HL-60 (cell line): ENCODE measurements at regions not wholly inside any gene's neighbourhood (a gene's known extent, or its start where the extent isn't known, plus 50 kb on each side); places are given as distances from the start of the nearest gene placed in this dataset.

Experiments used
- CTCF ChIP-seq: IDR thresholded peaks from one replicate; pipeline ENCODE4 v1.5.1; 2011; ENCODE audit warnings: low read length, control low read depth, inconsistent platforms; ENCODE audit not compliant: insufficient read depth
- GABPA ChIP-seq: IDR thresholded peaks from 2 replicates; pipeline ENCODE4 v1.6.1; 2012; ENCODE audit warnings: low read depth
- POLR2AphosphoS5 ChIP-seq: IDR thresholded peaks from 2 replicates; pipeline ENCODE4 v1.6.1; 2012; ENCODE audit warnings: low read depth
- TF ChIP-seq, protein P1 (sequence below): IDR thresholded peaks from 2 replicates; pipeline ENCODE4 v1.6.1; 2012; ENCODE audit warnings: low read depth; ENCODE audit not compliant: insufficient replicate concordance

- TF ChIP-seq CTCF (no peak), POLR2AphosphoS5 (no peak), GABPA (no peak)
- TF ChIP-seq, protein P1, sequence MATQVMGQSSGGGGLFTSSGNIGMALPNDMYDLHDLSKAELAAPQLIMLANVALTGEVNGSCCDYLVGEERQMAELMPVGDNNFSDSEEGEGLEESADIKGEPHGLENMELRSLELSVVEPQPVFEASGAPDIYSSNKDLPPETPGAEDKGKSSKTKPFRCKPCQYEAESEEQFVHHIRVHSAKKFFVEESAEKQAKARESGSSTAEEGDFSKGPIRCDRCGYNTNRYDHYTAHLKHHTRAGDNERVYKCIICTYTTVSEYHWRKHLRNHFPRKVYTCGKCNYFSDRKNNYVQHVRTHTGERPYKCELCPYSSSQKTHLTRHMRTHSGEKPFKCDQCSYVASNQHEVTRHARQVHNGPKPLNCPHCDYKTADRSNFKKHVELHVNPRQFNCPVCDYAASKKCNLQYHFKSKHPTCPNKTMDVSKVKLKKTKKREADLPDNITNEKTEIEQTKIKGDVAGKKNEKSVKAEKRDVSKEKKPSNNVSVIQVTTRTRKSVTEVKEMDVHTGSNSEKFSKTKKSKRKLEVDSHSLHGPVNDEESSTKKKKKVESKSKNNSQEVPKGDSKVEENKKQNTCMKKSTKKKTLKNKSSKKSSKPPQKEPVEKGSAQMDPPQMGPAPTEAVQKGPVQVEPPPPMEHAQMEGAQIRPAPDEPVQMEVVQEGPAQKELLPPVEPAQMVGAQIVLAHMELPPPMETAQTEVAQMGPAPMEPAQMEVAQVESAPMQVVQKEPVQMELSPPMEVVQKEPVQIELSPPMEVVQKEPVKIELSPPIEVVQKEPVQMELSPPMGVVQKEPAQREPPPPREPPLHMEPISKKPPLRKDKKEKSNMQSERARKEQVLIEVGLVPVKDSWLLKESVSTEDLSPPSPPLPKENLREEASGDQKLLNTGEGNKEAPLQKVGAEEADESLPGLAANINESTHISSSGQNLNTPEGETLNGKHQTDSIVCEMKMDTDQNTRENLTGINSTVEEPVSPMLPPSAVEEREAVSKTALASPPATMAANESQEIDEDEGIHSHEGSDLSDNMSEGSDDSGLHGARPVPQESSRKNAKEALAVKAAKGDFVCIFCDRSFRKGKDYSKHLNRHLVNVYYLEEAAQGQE = no peak
These were observed 971.7 kb upstream of the GYPC start for GRCh38 chr2:125684256-125684655.
